Right lobe of liver (tissue), 4 donors: ENCODE measurements at regions not wholly inside any gene's neighbourhood (a gene's known extent, or its start where the extent isn't known, plus 50 kb on each side); places are given as distances from the start of the nearest gene placed in this dataset.

Experiments
- CTCF ChIP-seq, 4 donors: fragments of 200-600 bp in 3 of 4; fragments of 450-650 bp in 1 of 4; IDR thresholded peaks; one replicate each; pipeline versions ENCODE4 v1.5.1 to v1.8.0; 2016 to 2022; ENCODE audit warnings: antibody characterized with exemption in 4 of 4, mild to moderate bottlenecking in 2 of 4
- POLR2A ChIP-seq: fragments of 450-650 bp; IDR thresholded peaks from one replicate; pipeline ENCODE4 v1.6.1; 2017; ENCODE audit warnings: antibody characterized with exemption, mild to moderate bottlenecking
- donor health status: DM: no; HTN: no; CAD: no.
- donor health status: DM: no; HTN: no; CAD: no.
- donor health status: DM: no; HTN: yes; CAD: no.

- TF ChIP-seq CTCF (IDR thresholded peaks at IDR 0.05) = no peak
- TF ChIP-seq POLR2A = no peak
These were observed 124.9 kb upstream of the CYSLTR1 start for GRCh38 chrX:78452356-78452755.
